ENCODE measurements at regions not wholly inside any gene's neighbourhood (a gene's known extent, or its start where the extent isn't known, plus 50 kb on each side); places are given as distances from the start of the nearest gene placed in this dataset.

DNA sequence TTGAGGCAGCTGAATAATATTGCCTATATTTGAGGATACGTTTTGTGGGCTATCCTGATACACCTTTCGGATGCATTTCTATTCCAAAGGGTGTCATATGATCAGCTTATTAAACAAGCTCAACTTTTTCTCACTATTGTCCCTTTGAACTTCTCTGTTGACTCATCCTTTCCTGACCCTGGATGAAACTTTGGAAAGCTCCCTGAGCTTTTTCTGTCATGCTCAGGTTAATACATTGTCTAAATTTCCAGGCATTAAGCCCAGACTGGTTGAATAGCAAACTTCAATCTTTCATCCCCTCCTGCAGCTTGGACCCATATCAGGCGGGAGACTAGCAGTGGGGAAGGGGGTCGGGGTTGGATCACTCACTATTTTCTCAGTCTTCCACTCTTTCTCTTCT lies 104.9 kb upstream of the PTPN3 start:
- H3K4me1 Mint-ChIP-seq, result peaks cover 5% of the 10 kb centered on the region
- no peak overlapping the region for H3K27ac Mint-ChIP-seq
- H3K9me3 Mint-ChIP-seq, result peaks cover 10% of the 10 kb centered on the region
- H3K36me3 Mint-ChIP-seq, result no peaks in the 10 kb centered on the region
- TF ChIP-seq, protein P1, sequence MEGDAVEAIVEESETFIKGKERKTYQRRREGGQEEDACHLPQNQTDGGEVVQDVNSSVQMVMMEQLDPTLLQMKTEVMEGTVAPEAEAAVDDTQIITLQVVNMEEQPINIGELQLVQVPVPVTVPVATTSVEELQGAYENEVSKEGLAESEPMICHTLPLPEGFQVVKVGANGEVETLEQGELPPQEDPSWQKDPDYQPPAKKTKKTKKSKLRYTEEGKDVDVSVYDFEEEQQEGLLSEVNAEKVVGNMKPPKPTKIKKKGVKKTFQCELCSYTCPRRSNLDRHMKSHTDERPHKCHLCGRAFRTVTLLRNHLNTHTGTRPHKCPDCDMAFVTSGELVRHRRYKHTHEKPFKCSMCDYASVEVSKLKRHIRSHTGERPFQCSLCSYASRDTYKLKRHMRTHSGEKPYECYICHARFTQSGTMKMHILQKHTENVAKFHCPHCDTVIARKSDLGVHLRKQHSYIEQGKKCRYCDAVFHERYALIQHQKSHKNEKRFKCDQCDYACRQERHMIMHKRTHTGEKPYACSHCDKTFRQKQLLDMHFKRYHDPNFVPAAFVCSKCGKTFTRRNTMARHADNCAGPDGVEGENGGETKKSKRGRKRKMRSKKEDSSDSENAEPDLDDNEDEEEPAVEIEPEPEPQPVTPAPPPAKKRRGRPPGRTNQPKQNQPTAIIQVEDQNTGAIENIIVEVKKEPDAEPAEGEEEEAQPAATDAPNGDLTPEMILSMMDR (IDR thresholded peaks at IDR 0.05; ENCODE audit: unreplicated experiment), result no peak
- no peak for DNase-seq (ENCODE audit: low spot score in 2 of 2, unreplicated experiment in 2 of 2)
- H3K27me3 Mint-ChIP-seq (ENCODE audit: low read depth), result peaks cover 3% of the 10 kb centered on the region
- no peak overlapping the region for H3K4me3 Mint-ChIP-seq

DNA sequence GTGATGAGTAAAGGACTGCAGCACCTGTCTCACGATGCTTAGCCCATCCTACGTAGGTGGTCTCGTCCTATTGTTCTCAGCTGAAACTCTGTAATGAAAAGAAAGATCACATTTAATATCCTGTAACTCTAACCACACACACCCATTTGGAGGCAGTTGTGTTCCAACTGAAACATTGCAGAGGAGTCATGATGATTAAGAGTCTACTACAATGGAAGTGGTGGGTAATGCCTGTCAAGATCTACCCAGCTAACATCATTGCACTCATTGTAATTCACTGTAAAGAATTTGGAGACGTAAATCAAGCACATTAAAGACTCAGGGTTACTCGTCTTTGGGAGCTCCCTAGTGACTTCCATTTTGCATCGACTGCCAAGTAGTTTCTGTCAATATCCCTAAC lies 106.0 kb upstream of the PTPN3 start:
- no peak overlapping the region for H3K4me3 Mint-ChIP-seq
- TF ChIP-seq, protein P1 (IDR thresholded peaks at IDR 0.05; ENCODE audit: unreplicated experiment), result no peak
- DNase-seq (ENCODE audit: low spot score in 2 of 2, unreplicated experiment in 2 of 2), result no peak

DNA sequence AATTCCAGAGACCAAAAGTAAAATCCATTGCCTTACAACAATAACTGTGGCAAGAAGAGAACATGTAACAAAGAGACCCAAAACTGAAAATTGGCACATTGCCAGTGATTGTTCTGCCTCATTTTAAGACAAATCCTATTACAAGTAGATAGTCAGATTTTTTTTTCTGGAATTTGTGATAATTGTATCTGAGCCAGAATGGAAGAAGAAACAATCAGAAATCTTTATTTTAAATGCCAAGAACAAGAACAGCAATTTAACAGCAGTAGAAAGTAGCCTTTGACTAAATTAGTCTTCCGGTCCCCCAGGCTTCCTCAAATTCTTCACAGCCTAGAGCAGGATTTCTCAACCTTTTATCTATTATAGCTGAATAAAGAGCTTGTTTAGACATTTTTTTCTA lies 106.7 kb upstream of the PTPN3 start:
- H3K9me3 Mint-ChIP-seq, result peaks cover 10% of the 10 kb centered on the region
- peaks cover 5% of the 10 kb centered on the region for H3K4me1 Mint-ChIP-seq
- H3K4me3 Mint-ChIP-seq, result no peak overlapping the region
- DNase-seq (ENCODE audit: low spot score in 2 of 2, unreplicated experiment in 2 of 2), result no peak
- no peaks in the 10 kb centered on the region for H3K36me3 Mint-ChIP-seq
- TF ChIP-seq, protein P1 (IDR thresholded peaks at IDR 0.05; ENCODE audit: unreplicated experiment), result no peak
- no peak overlapping the region for H3K27ac Mint-ChIP-seq
- H3K27me3 Mint-ChIP-seq (ENCODE audit: low read depth), result peaks cover 3% of the 10 kb centered on the region

More for the DNA sequence above, 106.0 kb upstream of the PTPN3 start:
- Mint-ChIP-seq H3K9me3 (peaks cover 10% of the 10 kb centered on the region), H3K27me3 (ENCODE audit: low read depth) (peaks cover 3% of the 10 kb centered on the region), H3K4me1 (peaks cover 5% of the 10 kb centered on the region), H3K36me3 (no peaks in the 10 kb centered on the region), H3K27ac (no peak overlapping the region)

DNA sequence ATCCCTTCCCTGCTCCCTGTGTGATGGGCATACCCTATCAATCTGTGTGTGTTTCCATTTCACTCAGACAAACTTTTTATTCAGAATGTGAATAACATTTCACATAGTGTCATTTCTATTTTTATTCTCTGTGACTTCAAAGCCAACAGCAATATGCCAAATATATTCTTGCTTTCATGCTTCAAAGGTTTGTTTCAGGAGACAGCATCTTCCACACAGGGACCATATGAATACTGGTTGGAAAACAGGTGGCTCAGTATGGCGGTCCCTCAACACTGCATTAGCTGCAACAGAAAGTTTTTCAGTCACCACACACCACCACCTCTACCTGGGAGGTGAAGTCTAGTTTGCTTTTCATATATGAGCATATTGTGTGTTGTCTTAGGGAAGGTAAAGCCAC lies 111.0 kb upstream of the PTPN3 start:
- peaks cover 5% of the 10 kb centered on the region for H3K4me1 Mint-ChIP-seq

DNA sequence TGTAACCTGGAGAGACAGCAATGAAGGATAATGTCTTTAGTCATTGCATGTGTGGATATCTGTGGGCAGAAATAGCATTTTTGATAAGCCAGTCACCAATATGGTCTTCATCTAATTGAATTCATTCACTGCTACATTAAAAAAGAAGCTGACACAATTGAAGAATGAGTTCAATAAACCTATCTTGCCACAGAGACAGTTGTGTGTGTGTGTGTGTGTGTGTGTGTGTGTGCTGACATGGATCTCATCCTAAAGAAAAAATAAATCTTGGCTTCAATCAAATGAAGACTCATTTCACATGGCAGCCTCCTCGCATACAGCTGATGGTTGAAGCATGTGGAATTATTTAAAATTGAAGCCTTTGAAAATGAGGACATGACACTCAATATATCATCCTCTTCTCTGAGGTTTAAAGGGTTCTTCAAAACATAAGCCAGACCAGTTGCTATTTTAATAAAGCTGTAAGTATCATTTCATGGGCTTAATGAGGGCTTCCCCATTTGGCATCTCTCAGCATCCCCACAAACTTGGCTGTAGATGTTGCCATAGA lies 118.5 kb upstream of the PTPN3 start:
- H3K36me3 Mint-ChIP-seq, result no peaks in the 10 kb centered on the region
- no peaks in the 10 kb centered on the region for H3K4me1 Mint-ChIP-seq
- DNase-seq (ENCODE audit: low spot score in 2 of 2, unreplicated experiment in 2 of 2), result no peak
- H3K27ac Mint-ChIP-seq, result no peak overlapping the region
- TF ChIP-seq, protein P1 (IDR thresholded peaks at IDR 0.05; ENCODE audit: unreplicated experiment), result no peak
- peaks cover 11% of the 10 kb centered on the region for H3K9me3 Mint-ChIP-seq
- peaks cover 10% of the 10 kb centered on the region for H3K27me3 Mint-ChIP-seq (ENCODE audit: low read depth)
- no peak overlapping the region for H3K4me3 Mint-ChIP-seq

More for the DNA sequence above, 111.0 kb upstream of the PTPN3 start:
- H3K36me3 Mint-ChIP-seq, result no peaks in the 10 kb centered on the region
- H3K27me3 Mint-ChIP-seq (ENCODE audit: low read depth), result peaks cover 6% of the 10 kb centered on the region
- no peak overlapping the region for H3K27ac Mint-ChIP-seq
- TF ChIP-seq, protein P1 (IDR thresholded peaks at IDR 0.05; ENCODE audit: unreplicated experiment), result no peak
- no peak overlapping the region for H3K4me3 Mint-ChIP-seq
- no peak for DNase-seq (ENCODE audit: low spot score in 2 of 2, unreplicated experiment in 2 of 2)
- H3K9me3 Mint-ChIP-seq, result peaks cover 10% of the 10 kb centered on the region

DNA sequence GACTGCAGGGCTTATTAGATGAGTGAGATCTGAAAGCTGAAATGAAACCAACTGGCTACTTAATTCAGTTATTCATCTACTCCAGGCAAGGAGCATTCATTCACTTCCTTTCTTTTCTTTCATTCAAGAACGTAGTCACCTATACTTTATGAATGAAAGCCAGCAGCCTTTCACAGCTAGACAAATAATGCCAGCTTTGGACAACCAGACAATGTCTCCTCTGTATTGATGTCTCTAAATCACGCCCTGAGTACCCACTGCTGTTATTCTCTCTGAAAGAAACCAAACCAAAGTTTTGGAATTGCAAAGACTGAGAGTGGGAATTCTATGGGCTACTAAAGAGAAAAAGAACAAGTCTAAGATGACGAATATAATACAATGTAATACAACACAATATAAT lies 121.2 kb upstream of the PTPN3 start:
- H3K4me1 Mint-ChIP-seq, result no peaks in the 10 kb centered on the region
- no peak overlapping the region for H3K27ac Mint-ChIP-seq
- DNase-seq (ENCODE audit: low spot score in 2 of 2, unreplicated experiment in 2 of 2), result no peak
- H3K9me3 Mint-ChIP-seq, result peaks cover 15% of the 10 kb centered on the region
- no peaks in the 10 kb centered on the region for H3K36me3 Mint-ChIP-seq
- H3K4me3 Mint-ChIP-seq, result no peak overlapping the region
- H3K27me3 Mint-ChIP-seq (ENCODE audit: low read depth), result peaks cover 13% of the 10 kb centered on the region
- TF ChIP-seq, protein P1 (IDR thresholded peaks at IDR 0.05; ENCODE audit: unreplicated experiment), result no peak

Measured in mesothelial cell of epicardium (in vitro differentiated cells).